NB4 (cell line): ENCODE measurements at regions not wholly inside any gene's neighbourhood (a gene's known extent, or its start where the extent isn't known, plus 50 kb on each side); places are given as distances from the start of the nearest gene placed in this dataset.
"Not testable (repeated sequence)": the region's sequence is repeated elsewhere in the genome, so short reads cannot be mapped to it uniquely, and the experiment has no call there.

Experiments
- CTCF ChIP-seq: IDR thresholded peaks from one replicate; pipeline ENCODE4 v1.5.1; 2012; ENCODE audit warnings: low read depth, low read length
- POLR2A ChIP-seq: IDR thresholded peaks from 2 replicates; pipeline ENCODE4 v1.6.1; 2011; ENCODE audit warnings: mild to moderate bottlenecking; ENCODE audit not compliant: insufficient read length; ENCODE audit errors: extremely low read depth

GRCh38 chr7:149992366-149992765 is 118.6 kb downstream of the ATP6V0E2 start:
- not testable (repeated sequence) for TF ChIP-seq POLR2A, CTCF
